LoVo (cell line): ENCODE measurements at regions not wholly inside any gene's neighbourhood (a gene's known extent, or its start where the extent isn't known, plus 50 kb on each side); places are given as distances from the start of the nearest gene placed in this dataset.
A peak's percentile ranks its signal among the peaks of the same experiment; 100 is the strongest.

ENCODE experiments used
- DNase-seq: peaks from one replicate; pipeline ENCODE4 v3.0.0-alpha.2; 2016; ENCODE audit warnings: low spot score

DNA sequence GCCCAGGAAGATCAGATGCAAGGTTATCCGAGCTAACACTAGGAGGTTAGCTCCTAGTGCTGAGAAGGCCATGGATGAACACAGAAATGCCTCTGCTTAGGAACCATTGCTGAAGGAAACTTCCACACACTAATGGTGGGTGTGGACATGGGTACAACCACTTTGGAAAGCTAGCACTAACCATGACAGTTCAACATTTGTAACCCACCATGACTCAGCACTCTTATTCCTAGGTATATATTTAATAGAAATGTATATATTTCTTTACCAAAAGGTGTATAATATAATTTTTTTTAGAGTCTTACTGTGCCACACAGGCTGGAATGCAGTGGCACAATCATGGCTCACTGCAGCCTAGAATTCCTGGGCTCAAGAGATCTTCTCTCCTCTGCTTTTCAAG lies 85.3 kb upstream of the BTBD3 start:
- no peak for DNase-seq

DNA sequence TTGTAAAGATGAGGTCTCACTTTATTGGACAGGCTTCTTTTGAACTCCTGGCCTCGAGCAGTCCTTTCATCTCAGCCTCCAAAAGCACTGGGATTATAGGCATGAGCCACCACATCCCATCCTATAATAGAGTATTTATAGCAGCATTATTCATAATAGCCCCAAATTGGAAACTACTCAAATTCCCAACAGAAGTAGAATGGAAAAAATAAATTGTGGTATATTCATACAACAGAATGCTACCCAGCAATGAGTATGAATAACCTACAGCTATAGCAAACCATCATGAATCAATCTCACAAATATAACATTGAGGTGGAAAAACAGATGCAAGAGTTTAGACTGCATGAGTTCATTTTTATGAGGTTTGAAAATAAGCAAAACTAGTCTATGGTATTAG lies 84.8 kb upstream of the BTBD3 start:
- no peak for DNase-seq

DNA sequence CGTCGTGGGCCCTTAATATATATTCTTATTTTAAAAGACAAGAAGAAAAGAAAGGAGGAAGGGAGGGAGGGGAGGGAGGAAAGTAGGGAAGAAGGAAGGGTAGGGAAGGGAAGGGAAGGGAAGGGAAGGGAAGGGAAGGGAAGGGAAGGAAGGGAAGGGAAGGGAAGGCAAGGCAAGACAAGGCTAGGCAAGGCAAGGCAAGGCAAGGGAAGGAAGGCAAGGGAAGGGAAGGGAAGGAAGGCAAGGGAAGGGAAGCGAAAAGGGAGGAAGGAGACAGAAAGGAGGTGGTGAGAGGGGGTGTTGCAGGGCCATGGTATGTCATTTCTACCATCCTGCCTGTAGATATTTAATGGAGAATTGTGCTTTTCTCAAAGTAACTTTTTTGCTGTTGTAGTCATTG lies 83.9 kb upstream of the BTBD3 start:
- no peak for DNase-seq

DNA sequence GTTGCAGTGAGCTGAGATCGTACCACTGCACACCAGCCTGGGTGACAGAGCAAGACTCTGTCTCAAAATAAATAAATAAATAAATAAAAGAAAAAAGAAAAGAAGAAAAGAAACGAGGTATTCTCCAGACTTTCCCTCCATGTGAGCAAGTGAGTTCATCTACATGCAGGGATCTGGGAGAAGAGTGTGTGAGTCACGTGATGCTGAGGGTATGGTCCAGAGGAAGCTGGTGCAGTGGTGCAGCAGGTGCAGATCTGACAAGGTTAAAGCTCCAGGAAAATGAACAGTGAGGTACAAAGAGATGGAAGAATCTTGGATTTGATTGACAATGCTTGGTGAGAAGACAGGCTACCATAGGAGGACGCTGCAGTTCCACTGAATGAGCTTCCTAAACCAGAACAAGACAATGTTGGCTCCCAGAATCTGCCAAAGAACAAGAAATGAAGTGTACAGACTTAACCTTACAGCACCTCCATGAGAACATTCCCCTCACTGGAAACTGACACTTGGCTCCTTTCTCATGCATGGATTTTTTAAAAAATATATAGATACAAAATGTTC lies 79.5 kb upstream of the BTBD3 start:
- no peak for DNase-seq

DNA sequence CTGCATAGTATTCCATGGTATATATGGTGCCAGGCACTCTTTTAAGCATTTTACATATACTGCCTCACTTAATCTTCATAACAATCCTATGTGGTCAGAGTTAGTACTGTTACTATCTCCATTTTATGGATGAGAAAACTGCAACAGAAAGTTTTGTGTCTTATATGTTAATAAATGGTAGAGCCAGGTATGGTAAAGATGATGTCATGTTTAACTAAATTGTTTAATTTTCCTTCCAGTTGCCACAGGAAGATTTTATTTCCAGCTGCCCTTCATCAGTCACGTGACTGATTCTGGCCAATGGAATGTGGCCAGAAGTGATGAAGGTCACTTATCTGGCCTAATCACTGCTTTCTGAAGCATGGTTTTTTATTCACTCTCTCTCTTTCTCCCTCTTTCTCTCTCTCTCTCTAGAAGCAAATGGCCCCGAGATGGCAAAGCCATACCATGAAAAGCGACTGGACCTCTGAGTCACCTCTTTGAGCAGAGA lies 75.7 kb upstream of the BTBD3 start:
- no peak for DNase-seq

DNA sequence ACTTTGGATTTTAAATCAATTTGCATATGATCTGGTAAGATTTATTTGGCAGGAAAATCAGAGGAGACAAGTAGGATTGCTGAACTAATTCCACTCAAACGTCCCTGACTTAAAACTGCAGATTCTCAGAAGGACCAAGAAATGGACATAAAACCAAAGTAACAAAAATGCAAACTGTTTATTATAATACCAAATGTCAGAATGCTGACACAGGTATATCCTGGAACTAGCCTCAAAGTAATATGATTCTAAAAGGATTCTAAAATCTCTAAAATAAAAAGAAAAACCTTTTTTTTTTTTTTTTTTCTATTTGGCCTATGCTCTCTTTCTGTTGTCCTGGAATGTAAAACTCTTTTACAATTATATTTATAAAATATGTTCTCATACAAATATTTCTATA lies 74.4 kb upstream of the BTBD3 start:
- DNase-seq, result no peak

DNA sequence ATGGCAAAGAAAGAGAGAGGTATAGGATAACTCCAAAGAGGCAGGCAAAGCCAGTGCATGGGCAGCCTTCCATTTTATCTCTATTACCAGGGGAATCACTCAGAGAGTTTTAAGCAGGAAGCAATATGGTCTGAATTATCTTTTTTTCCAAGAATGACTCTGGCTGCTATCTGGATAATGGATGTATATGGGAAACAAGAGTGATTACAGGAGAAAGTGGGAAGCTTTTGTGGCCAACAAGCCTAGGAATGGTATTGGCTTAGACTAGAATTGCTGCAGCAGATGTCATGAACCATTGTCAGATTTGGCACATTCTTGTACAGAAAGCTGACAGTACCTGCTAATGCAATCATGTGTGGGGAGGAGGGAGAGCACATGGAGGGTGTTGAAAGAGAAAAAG lies 73.0 kb upstream of the BTBD3 start:
- DNase-seq, result no peak

DNA sequence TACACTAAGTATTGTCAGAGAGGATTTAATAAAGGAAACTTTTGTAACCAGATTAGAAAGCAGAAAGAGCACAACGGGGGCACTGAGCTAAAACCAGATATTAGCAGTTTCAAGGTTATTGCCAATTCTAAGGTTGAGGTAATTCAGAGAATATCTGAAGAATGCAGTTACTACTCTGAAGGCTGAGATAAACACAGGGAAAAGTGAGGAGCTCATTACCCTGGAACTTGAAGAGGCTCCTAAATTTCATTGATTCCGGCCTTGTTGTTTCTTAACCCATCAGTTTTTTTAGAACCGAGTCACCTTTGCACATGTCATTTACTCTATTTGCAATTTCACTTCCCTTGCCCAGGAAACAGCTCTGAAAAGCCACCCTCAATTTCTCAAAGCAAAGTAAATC lies 72.4 kb upstream of the BTBD3 start:
- no peak for DNase-seq

DNA sequence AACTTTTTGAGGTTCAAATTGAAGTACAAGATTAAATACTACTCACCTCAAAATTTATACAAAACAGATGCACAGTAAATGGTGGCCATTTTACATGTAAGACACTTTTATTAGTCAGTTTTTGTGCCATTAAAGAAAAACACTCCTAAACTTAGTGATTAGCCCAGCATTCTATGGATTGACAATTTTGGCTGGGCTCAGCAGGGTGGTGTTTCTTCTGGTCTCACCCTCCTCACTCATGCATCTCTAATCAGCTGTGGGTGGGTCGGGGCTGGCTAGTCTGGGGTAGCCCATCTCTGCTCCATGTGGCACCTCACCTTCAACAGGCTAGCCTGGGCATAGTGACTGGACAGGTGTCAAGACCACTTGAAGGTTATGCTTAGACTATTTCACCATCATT lies 71.6 kb upstream of the BTBD3 start:
- DNase-seq, result no peak

DNA sequence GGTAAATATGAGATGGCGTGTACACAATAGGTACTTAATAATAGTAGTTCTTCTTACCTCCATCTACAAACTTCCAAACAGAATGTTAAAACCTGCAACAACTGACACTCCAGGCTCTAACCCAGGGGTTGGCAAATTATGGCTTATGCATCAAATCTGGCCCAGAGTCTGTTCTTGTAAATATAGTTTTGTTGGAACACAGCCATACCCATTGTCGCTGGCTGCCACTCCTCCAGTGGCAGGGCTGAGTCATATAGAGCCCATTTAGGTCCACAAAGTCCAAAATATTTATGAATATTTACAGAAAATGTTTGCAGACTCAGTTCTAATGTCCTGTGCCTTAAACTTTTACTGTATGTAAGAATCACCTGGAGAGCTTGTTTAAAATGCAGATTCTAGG lies 69.9 kb upstream of the BTBD3 start:
- peak; percentile 61 for DNase-seq

DNA sequence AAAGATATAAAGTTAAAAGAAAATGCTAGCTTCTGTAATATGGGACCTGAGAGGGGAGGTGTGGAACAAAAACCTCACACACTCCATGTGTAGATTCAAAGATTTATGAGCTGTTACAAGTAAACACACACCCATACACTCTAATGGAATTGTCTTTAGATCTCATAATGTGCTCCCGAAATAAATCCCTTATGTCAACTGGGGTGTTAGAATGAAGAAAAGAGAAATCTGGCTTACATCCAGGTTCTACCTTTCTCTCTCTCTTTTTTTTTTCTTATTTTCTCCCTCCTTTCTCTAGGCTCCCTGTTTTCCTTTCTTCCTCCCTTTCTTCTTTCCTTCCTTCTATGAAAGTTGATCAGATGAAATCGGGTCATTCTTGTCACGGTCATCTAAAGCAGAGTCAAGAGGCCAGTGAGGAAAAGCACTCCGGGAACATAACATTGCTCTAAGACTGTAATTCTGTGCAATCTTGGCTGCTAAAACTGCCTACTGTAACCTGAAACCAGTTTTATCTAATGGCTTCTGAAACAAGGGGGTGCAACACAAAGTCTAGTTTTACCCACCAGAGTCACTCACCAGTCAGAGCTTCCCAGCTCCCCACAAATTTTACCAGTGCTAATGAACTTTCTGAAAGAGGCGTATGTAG lies 68.3 kb upstream of the BTBD3 start:
- peak; percentile 17 for DNase-seq

DNA sequence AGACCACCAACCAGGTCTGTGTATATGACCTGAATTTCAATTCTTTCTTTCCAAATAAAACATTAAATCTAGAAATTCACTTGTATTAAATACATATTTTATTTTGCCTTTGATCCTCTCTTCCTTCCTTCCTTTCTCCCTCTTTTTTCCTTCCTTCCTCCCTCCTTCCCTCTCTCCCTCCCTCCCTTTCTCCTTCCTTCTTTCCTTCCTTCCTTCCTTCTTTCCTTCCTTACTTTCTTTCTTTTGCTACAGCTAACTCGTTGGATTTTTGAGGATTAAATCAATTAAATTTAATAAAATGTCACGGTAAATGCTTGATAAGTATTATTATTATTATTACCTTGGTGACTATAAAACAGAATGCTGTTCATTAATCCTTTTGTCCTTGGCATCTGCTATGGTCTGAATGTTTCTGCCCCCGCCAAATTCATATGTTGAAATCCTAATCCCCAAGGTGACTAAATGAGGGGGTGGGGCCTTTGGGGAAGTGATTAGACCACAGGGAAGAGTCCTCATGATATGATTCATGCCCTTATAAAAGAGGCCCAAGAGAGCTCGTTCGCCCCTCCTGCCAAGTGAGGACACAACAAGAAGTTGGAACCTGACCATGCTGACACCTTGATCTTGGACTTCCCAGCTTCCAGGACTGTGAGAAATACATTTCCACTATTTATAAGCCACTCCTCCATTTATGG lies 67.6 kb upstream of the BTBD3 start:
- DNase-seq, result peak; percentile 77

DNA sequence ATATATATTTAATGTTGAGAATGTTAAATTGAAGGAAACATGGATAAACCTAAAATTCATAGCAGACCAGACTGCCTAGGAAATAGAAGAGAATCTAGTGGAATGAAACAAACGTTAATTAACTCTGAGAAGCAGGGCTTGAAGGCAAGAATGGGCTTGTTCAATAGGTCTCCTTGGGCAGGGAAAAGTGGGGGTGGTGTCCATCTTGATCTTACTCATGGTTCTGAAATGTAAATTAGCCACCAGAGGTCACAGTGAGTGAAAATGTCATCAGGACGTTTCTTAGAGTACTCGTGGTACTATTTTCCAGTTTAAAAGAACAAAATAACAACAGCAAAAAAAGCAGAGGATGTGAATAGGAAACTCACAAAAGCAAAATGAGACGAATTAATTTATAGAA lies 66.8 kb upstream of the BTBD3 start:
- DNase-seq, result peak; percentile 19

DNA sequence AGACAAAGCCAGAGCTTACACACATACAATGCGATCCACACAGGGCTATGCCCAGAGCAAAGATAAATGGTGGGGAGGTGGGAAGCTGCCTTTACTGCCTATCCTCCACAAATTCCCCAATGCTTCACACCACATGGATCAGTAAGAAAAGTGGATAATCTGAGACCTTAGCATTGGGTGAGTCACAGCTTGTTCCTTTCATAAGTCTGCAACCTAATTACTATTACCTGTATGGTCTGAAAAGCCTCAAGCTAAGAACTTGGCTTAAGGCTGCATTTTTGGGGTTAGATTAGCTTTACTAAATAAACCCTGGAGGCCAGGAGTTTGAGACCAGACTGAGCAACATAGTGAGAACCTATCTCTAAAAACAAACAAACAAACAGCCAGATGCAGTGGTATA lies 66.0 kb upstream of the BTBD3 start:
- DNase-seq, result no peak

DNA sequence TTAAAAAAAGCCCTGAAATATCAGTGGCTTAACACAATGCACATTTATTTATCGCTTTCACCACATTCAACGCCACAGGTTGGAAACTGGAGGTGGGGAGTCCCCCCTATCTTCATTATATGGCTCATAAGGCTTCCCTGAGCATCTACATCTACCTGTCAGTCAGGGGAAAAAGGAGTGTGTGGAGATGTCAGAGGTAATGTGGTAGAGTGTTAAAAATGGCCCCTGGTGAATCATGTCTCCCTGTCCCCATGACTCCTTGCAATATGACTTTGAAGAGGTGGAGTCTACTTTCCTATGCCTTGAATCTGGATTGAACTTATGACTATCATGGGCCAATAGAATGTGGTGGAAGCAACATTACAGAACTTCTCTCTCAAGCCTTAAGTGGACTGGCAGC lies 65.5 kb upstream of the BTBD3 start:
- DNase-seq, result no peak

DNA sequence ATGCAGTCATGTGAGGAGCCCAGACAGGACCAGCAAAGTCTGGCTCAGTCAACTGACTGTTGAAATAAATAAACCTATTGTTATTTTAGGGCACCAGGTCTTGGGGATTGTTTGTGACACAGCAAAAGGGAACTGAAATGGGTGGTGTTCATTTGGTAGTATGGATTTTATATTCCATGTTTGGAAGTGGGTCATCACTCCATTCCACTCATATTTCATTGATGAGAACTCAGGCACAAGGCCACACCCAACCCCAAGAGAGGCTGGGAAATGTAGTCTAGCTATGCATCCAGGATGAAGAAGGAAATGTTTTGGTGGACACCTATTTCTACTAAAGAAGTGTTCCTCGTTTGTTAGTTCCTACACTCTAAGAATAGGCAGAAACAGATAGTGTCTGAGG lies 64.9 kb upstream of the BTBD3 start:
- DNase-seq, result no peak

DNA sequence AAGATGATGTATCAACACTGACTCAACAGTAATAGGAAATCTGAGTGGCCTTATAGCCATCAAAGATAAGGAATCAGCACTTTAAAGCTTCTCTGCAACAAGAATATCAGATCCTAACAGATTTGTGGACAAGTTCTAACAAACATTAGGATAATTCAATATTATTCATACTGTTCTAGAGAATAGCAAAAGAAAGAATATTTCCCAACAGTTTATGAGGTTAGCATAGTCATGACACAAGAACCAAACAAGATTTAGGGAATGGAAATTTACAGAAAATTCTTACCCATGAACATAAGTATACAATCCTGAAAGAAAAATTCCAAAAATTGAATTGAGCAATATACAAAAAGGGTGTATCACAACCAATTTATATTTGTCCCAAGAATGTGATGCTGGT lies 64.3 kb upstream of the BTBD3 start:
- DNase-seq, result no peak

DNA sequence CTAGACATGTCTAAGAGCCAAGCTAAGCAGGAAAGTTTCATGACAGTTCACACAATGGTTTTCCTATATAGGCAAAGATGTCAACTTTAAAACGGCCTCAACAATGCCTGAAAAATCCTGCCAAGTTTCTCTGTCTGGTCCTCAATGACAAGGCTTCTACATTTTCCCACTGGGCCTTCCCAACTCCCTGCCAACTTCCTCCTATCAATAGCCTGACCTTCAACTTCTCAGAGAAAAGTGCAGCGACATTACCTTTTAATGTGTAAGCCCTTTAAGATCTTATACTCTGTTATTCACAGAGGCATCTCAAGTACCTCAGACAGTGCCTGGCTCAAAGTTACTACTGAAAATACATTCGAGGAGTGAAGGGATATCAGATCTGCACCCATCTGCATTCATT lies 56.2 kb upstream of the BTBD3 start:
- no peak for DNase-seq

DNA sequence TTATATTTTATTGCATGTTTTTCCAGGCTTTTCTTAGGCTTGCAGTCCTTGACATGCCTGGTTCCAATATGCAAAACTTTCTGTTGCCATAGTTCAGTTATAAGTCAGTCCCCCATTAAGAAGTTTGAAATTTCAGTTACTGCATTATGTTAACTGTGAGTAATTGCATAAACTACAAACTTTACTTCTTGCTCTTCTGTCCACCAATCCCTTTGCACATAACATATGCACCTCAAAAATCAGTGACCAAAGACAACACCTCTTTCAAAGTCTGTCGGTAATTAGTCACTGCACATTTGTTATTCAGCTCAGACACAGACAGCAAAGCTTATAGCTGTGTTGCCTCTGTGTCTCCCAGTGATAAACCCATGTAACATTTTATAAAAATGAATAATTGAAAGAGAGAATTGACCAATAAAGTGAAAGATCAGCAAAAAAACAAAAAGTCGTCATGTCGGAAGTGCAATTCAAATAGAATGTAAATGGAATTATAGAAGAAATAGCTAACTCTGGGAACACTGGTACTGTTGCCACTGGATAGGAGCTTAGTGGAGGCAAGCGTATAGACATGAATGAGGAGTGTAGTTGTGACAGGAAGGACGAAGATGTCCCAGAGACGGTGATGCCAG lies 50.3 kb upstream of the BTBD3 start:
- no peak for DNase-seq
